ENCODE measurements at regions not wholly inside any gene's neighbourhood (a gene's known extent, or its start where the extent isn't known, plus 50 kb on each side); places are given as distances from the start of the nearest gene placed in this dataset.

GRCh38 chrX:131392666-131393065 is 103.6 kb upstream of the IGSF1 start:
- ChIA-PET POLR2A (no interaction called here), CTCF (no interaction called here)
- TF ChIP-seq ZNF23 (tag by site-specific recombination; IDR thresholded peaks at IDR 0.05; ENCODE audit: borderline replicate concordance) (no peak), ZBTB21 (tag by site-specific recombination; IDR thresholded peaks at IDR 0.05) (no peak), GLIS1 (tag by site-specific recombination; IDR thresholded peaks at IDR 0.05) (no peak), ZNF777 (tag by site-specific recombination; IDR thresholded peaks at IDR 0.05; ENCODE audit: borderline replicate concordance) (no peak), MZF1 (tag by site-specific recombination; IDR thresholded peaks at IDR 0.05; ENCODE audit: borderline replicate concordance) (no peak)
- Histone ChIP-seq H3K4me1 (ENCODE audit: control insufficient read depth, insufficient read depth, low read length) (no peaks in the 10 kb centered on the region), H3K4me3 (ENCODE audit: low read depth, low read length) (no peak overlapping the region), H3K27ac (ENCODE audit: extremely low read depth, low read depth, low read length) (no peak overlapping the region), H3K9me3 (ENCODE audit: control insufficient read depth, insufficient read depth, low read depth, low read length) (peaks cover 3% of the 10 kb centered on the region; the same call in 1 of the 2 replicates), H3K36me3 (ENCODE audit: control insufficient read depth in 2 of 2, insufficient read depth in 1 of 2, low read length in 2 of 2) (peaks cover 0 to 4% of the 10 kb centered on the region in 2 experiments; a peak in 1 of 3 replicates)

- ChIA-PET CTCF (interaction anchor here (0.6 kb wide), 1 partner anchor 35 kb away, joined by 5 read pairs; no protein-coding TSS in a partner anchor), POLR2A (no interaction called here)
- TF ChIP-seq GLI4 (tag by site-specific recombination; IDR thresholded peaks at IDR 0.05) (no peak), ZNF600 (tag by site-specific recombination; IDR thresholded peaks at IDR 0.05) (no peak), ZNF24 (tag by site-specific recombination; IDR thresholded peaks at IDR 0.05) (no peak), HOXC10 (CRISPR knock-in tag; IDR thresholded peaks at IDR 0.05) (no peak), ZNF521 (tag by site-specific recombination; IDR thresholded peaks at IDR 0.05) (no peak), ZBTB48 (tag by site-specific recombination; IDR thresholded peaks at IDR 0.05) (no peak), OVOL3 (tag by site-specific recombination; IDR thresholded peaks at IDR 0.05) (no peak), BCL11A (tag by site-specific recombination; IDR thresholded peaks at IDR 0.05; ENCODE audit: low read depth) (no peak), ZNF513 (tag by site-specific recombination; IDR thresholded peaks at IDR 0.05) (no peak), ZSCAN18 (tag by site-specific recombination; IDR thresholded peaks at IDR 0.05) (no peak), ZNF585B (tag by site-specific recombination; IDR thresholded peaks at IDR 0.05) (no peak), ZNF398 (tag by site-specific recombination; IDR thresholded peaks at IDR 0.05) (no peak), BCL11B (tag by site-specific recombination; IDR thresholded peaks at IDR 0.05; ENCODE audit: low read depth) (no peak), ZNF354C (tag by site-specific recombination; IDR thresholded peaks at IDR 0.05; ENCODE audit: borderline replicate concordance, low read depth) (no peak), ZNF747 (tag by site-specific recombination; IDR thresholded peaks at IDR 0.05) (no peak), KLF1 (tag by site-specific recombination; IDR thresholded peaks at IDR 0.05) (no peak), ZNF596 (tag by site-specific recombination; IDR thresholded peaks at IDR 0.05) (no peak), REST (tag by site-specific recombination; IDR thresholded peaks at IDR 0.05) (no peak), GFI1B (tag by site-specific recombination; IDR thresholded peaks at IDR 0.05) (no peak)
- no peaks in the 10 kb centered on the region for H3K4me1 ChIP-seq (ENCODE audit: control insufficient read depth, insufficient read depth, low read length)
- no peak overlapping the region for H3K27ac ChIP-seq (ENCODE audit: extremely low read depth, low read depth, low read length)
- H3K9me3 ChIP-seq (ENCODE audit: control insufficient read depth, insufficient read depth, low read depth, low read length), result peaks cover 3% of the 10 kb centered on the region; the same call in 1 of the 2 replicates
- H3K4me3 ChIP-seq (ENCODE audit: low read depth, low read length), result no peak overlapping the region
- H3K36me3 ChIP-seq (ENCODE audit: control insufficient read depth in 2 of 2, insufficient read depth in 1 of 2, low read length in 2 of 2), result peaks cover 0 to 4% of the 10 kb centered on the region in 2 experiments; a peak in 1 of 3 replicates
These were observed 104.3 kb upstream of the IGSF1 start for GRCh38 chrX:131393426-131393825.
